Neural cell (in vitro differentiated cells): ENCODE measurements at regions not wholly inside any gene's neighbourhood (a gene's known extent, or its start where the extent isn't known, plus 50 kb on each side); places are given as distances from the start of the nearest gene placed in this dataset.

Experiments used
- H2AFZ ChIP-seq: fragments of 200-600, 300-800 bp; sonication (generic), shearing (Covaris generic); 2 replicates; pipeline ENCODE4 v1.6.0; 2014; ENCODE audit warnings: low read depth, mild to moderate bottlenecking, antibody characterized with exemption, low read length, moderate library complexity
- H3F3A ChIP-seq: fragments of 200-600 bp; shearing (Covaris generic); 2 replicates; pipeline ENCODE4 v1.6.1; 2016; ENCODE audit warnings: mild to moderate bottlenecking, moderate library complexity, mixed read lengths, antibody characterized with exemption, low read length; ENCODE audit not compliant: insufficient read depth, poor library complexity, severe bottlenecking
- H3K27ac ChIP-seq: fragments of 200-600, 300-800 bp; sonication (generic), shearing (Covaris generic); 2 replicates; pipeline ENCODE4 v1.5.1; 2014; ENCODE audit warnings: mild to moderate bottlenecking, low read length, moderate library complexity
- H3K27me3 ChIP-seq: fragments of 300-800, 200-600 bp; sonication (generic), shearing (Covaris generic); 2 replicates; pipeline ENCODE4 v1.6.0; 2014; ENCODE audit warnings: mild to moderate bottlenecking, low read depth, low read length, moderate library complexity; ENCODE audit not compliant: insufficient read depth
- H3K36me3 ChIP-seq: fragments of 300-800, 200-600 bp; sonication (generic), shearing (Covaris generic); 2 replicates; pipeline ENCODE4 v1.5.1; 2014; ENCODE audit warnings: mild to moderate bottlenecking, antibody characterized with exemption, low read length, moderate library complexity; ENCODE audit not compliant: insufficient read depth
- H3K4me2 ChIP-seq: fragments of 300-800, 200-600 bp; sonication (generic), shearing (Covaris generic); 2 replicates; pipeline ENCODE4 v1.6.0; 2014; ENCODE audit warnings: mild to moderate bottlenecking, low read length
- H3K4me3 ChIP-seq: fragments of 300-800, 200-600 bp; sonication (generic), shearing (Covaris generic); 2 replicates; pipeline ENCODE4 v1.5.1; 2014; ENCODE audit warnings: mild to moderate bottlenecking, low read length, moderate library complexity
- H3K79me2 ChIP-seq: fragments of 200-600 bp; shearing (Covaris generic); replicated peaks from 2 replicates; pipeline ENCODE4 v1.6.0; 2014; ENCODE audit warnings: mild to moderate bottlenecking, low read length, moderate library complexity; ENCODE audit not compliant: insufficient read depth
- H3K9ac ChIP-seq: fragments of 300-800, 200-600 bp; sonication (generic), shearing (Covaris generic); 2 replicates; pipeline ENCODE4 v1.6.1; 2016; ENCODE audit warnings: mild to moderate bottlenecking, low read length, mixed read lengths
- H3K9me2 ChIP-seq: fragments of 200-600 bp; shearing (Covaris generic); 2 replicates; pipeline ENCODE4 v1.6.1; 2016; ENCODE audit warnings: mild to moderate bottlenecking, low read length, mixed read lengths; ENCODE audit not compliant: insufficient read depth
- H3K9me3 ChIP-seq: fragments of 200-600, 300-800 bp; sonication (generic), shearing (Covaris generic); 2 replicates; pipeline ENCODE4 v1.6.1; 2016; ENCODE audit warnings: mild to moderate bottlenecking, mixed run types, low read length, moderate library complexity, mixed read lengths
- H4K20me1 ChIP-seq: fragments of 200-600 bp; shearing (Covaris generic); 2 replicates; pipeline ENCODE4 v1.6.1; 2016; ENCODE audit warnings: mild to moderate bottlenecking, mixed run types; ENCODE audit not compliant: insufficient read depth
- CTCF ChIP-seq: fragments of 450-650 bp; IDR thresholded peaks from 2 replicates; pipeline ENCODE4 v1.5.1; 2014; ENCODE audit warnings: antibody characterized with exemption, mild to moderate bottlenecking, moderate library complexity; ENCODE audit not compliant: poor library complexity, severe bottlenecking
- EP300 ChIP-seq: fragments of 450-650 bp; conservative IDR thresholded peaks from 2 replicates; pipeline ENCODE4 v1.6.1; 2014; ENCODE audit warnings: antibody characterized with exemption, mild to moderate bottlenecking, moderate library complexity; ENCODE audit not compliant: poor library complexity, severe bottlenecking
- EZH2 ChIP-seq: fragments of 200-600, 300-800 bp; shearing (Covaris generic), sonication (generic); IDR thresholded peaks from 2 replicates; pipeline ENCODE4 v1.6.1; 2014; ENCODE audit warnings: antibody characterized with exemption, low read length, borderline replicate concordance, mild to moderate bottlenecking; ENCODE audit not compliant: insufficient read depth, poor library complexity, severe bottlenecking
- MXI1 ChIP-seq: fragments of 450-650 bp; conservative IDR thresholded peaks from 2 replicates; pipeline ENCODE4 v1.6.1; 2014; ENCODE audit warnings: antibody characterized with exemption, mild to moderate bottlenecking; ENCODE audit not compliant: poor library complexity, severe bottlenecking
- POLR2AphosphoS5 ChIP-seq: IDR thresholded peaks from 2 replicates; pipeline ENCODE4 v1.6.1; 2012
- RAD21 ChIP-seq: fragments of 450-650 bp; conservative IDR thresholded peaks from 2 replicates; pipeline ENCODE4 v1.6.1; 2014; ENCODE audit warnings: antibody characterized with exemption, mild to moderate bottlenecking, moderate library complexity
- REST ChIP-seq: IDR thresholded peaks from 2 replicates; pipeline ENCODE4 v1.6.1; 2012; ENCODE audit warnings: borderline replicate concordance
- SMC3 ChIP-seq: fragments of 450-650 bp; conservative IDR thresholded peaks from 2 replicates; pipeline ENCODE4 v1.6.1; 2014; ENCODE audit warnings: antibody characterized with exemption, mild to moderate bottlenecking, moderate library complexity; ENCODE audit not compliant: poor library complexity
- TAF1 ChIP-seq: IDR thresholded peaks from 2 replicates; pipeline ENCODE4 v1.6.1; 2012; ENCODE audit warnings: low read depth

GRCh38 chr11:131203040-131203439 lies 167.4 kb upstream of the NTM start:
- no peaks in the 10 kb centered on the region for H3K27me3 ChIP-seq
- H3K27ac ChIP-seq = no peak overlapping the region
- TF ChIP-seq MXI1 (no peak), REST (no peak), TAF1 (no peak), POLR2AphosphoS5 (no peak), RAD21 (no peak), EZH2 (no peak), EP300 (no peak), CTCF (no peak), SMC3 (no peak)
- H3K36me3 ChIP-seq = no peaks in the 10 kb centered on the region
- H3F3A ChIP-seq = no peaks in the 10 kb centered on the region
- H3K9me3 ChIP-seq = no peaks in the 10 kb centered on the region
- H4K20me1 ChIP-seq = no peaks in the 10 kb centered on the region
- H2AFZ ChIP-seq = no peak overlapping the region
- H3K9me2 ChIP-seq = no peaks in the 10 kb centered on the region
- H3K9ac ChIP-seq = no peak overlapping the region
- H3K4me3 ChIP-seq = no peak overlapping the region
- H3K79me2 ChIP-seq = no peaks in the 10 kb centered on the region
- no peak overlapping the region for H3K4me2 ChIP-seq

- Histone ChIP-seq H2AFZ (no peak overlapping the region), H3K9ac (no peak overlapping the region), H3K9me2 (no peaks in the 10 kb centered on the region), H3K4me3 (no peak overlapping the region), H3K9me3 (no peaks in the 10 kb centered on the region), H3K27ac (no peak overlapping the region), H3K36me3 (no peaks in the 10 kb centered on the region), H4K20me1 (no peaks in the 10 kb centered on the region), H3K79me2 (no peaks in the 10 kb centered on the region), H3K4me2 (no peak overlapping the region), H3F3A (no peaks in the 10 kb centered on the region), H3K27me3 (no peaks in the 10 kb centered on the region)
- TF ChIP-seq MXI1 = no peak
These were observed 166.1 kb upstream of the NTM start for GRCh38 chr11:131204282-131204681.

GRCh38 chr11:131204765-131205380 lies 165.5 kb upstream of the NTM start:
- TF ChIP-seq EZH2 (no peak), MXI1 (no peak), CTCF (no peak), EP300 (no peak), RAD21 (no peak), POLR2AphosphoS5 (no peak), REST (no peak), SMC3 (no peak), TAF1 (no peak)
- H2AFZ ChIP-seq = no peak overlapping the region
- H3F3A ChIP-seq = no peaks in the 10 kb centered on the region

More at GRCh38 chr11:131204765-131205380, 165.5 kb upstream of the NTM start:
- Histone ChIP-seq H4K20me1 (no peaks in the 10 kb centered on the region), H3K36me3 (no peaks in the 10 kb centered on the region), H3K4me3 (no peak overlapping the region), H3K9me3 (no peaks in the 10 kb centered on the region), H3K27me3 (no peaks in the 10 kb centered on the region), H3K79me2 (no peaks in the 10 kb centered on the region), H3K27ac (no peak overlapping the region), H3K9ac (no peak overlapping the region), H3K9me2 (no peaks in the 10 kb centered on the region), H3K4me2 (no peak overlapping the region)
